Testis (tissue), 2 donors: ENCODE measurements at regions not wholly inside any gene's neighbourhood (a gene's known extent, or its start where the extent isn't known, plus 50 kb on each side); places are given as distances from the start of the nearest gene placed in this dataset.
A peak's percentile ranks its signal among the peaks of the same experiment; 100 is the strongest.

Source experiments
- DNase-seq: peaks from one replicate; pipeline ENCODE4 v3.0.0-alpha.2; 2019
- H3K27ac ChIP-seq, 2 donors: fragments of 200-600 bp; sonication (generic); one replicate each; pipeline ENCODE4 v1.5.1; 2019
- H3K27me3 ChIP-seq: fragments of 200-600 bp; sonication (generic); one replicate; pipeline ENCODE4 v1.5.1; 2019
- H3K36me3 ChIP-seq: fragments of 200-600 bp; sonication (generic); one replicate; pipeline ENCODE4 v1.5.1; 2017; ENCODE audit warnings: low read depth; ENCODE audit errors: missing control alignments
- H3K4me1 ChIP-seq: fragments of 200-600 bp; sonication (generic); one replicate; pipeline ENCODE4 v1.5.1; 2019
- H3K4me3 ChIP-seq, 2 donors: fragments of 200-600 bp; sonication (generic); one replicate each; pipeline ENCODE4 v1.5.1; 2017 to 2019
- H3K9me3 ChIP-seq: fragments of 200-600 bp; sonication (generic); one replicate; pipeline ENCODE4 v1.5.1; 2017
- POLR2A ChIP-seq: fragments of 450-650 bp; IDR thresholded peaks from one replicate; pipeline ENCODE4 v1.6.1; 2017; ENCODE audit warnings: antibody characterized with exemption, mild to moderate bottlenecking, moderate library complexity
- WGBS, 2 donors: methylation state at CpG; one replicate each; pipeline ENCODE4 v1.1.5; 2018; 5-methylcytosine and 5-hydroxymethylcytosine counted together
- intact Hi-C: fragments of 100-400 bp; cut with DNase I; formaldehyde crosslinking; loops from one replicate; pipeline ENCODE4 v1.15.1; 2023; ENCODE audit warnings: low total_unique reads
- TF ChIP-seq, protein P1 (sequence below), 3 experiments: fragments of 450-650 bp in 2 of 3; fragments of 200-600 bp in 1 of 3; sonication (generic) in 1 of 3; IDR thresholded peaks; one replicate each; pipeline ENCODE4 v1.5.1; 2016 to 2019; ENCODE audit warnings: antibody characterized with exemption in 3 of 3, mild to moderate bottlenecking in 2 of 3, moderate library complexity in 1 of 3

DNA sequence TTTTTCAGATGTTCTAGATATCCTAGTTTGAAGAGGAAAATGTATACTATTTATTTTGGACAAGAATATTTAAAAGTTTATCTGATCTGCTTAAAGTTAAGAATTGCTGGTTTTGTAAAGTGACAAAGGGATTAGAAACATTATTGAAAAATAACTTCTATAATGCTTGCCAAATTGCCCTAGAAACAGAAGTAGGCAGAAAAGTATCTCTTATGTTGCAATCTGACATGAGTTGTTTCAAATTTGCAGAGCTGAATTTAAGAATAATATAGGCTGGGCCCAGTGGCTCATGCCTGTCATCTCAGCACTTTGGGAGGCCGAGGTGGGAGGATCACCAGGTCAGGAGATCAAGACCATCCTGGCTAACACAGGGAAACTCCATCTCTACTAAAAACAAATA lies 777.1 kb downstream of the LIG4 start:
- Histone ChIP-seq H3K36me3 (no peaks in the 10 kb centered on the region), H3K9me3 (no peaks in the 10 kb centered on the region), H3K27me3 (no peaks in the 10 kb centered on the region), H3K27ac (no peak overlapping the region), H3K4me3 (no peak overlapping the region), H3K4me1 (no peaks in the 10 kb centered on the region)
- DNase-seq, result peak; percentile 56
- intact Hi-C loops, result no loop called here
- TF ChIP-seq, protein P1, sequence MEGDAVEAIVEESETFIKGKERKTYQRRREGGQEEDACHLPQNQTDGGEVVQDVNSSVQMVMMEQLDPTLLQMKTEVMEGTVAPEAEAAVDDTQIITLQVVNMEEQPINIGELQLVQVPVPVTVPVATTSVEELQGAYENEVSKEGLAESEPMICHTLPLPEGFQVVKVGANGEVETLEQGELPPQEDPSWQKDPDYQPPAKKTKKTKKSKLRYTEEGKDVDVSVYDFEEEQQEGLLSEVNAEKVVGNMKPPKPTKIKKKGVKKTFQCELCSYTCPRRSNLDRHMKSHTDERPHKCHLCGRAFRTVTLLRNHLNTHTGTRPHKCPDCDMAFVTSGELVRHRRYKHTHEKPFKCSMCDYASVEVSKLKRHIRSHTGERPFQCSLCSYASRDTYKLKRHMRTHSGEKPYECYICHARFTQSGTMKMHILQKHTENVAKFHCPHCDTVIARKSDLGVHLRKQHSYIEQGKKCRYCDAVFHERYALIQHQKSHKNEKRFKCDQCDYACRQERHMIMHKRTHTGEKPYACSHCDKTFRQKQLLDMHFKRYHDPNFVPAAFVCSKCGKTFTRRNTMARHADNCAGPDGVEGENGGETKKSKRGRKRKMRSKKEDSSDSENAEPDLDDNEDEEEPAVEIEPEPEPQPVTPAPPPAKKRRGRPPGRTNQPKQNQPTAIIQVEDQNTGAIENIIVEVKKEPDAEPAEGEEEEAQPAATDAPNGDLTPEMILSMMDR (IDR thresholded peaks at IDR 0.05), result no peak
- no peak for TF ChIP-seq POLR2A
- 59 to 70% methylated on average over 1 of the region's 1 CpG for WGBS, 2 donors

DNA sequence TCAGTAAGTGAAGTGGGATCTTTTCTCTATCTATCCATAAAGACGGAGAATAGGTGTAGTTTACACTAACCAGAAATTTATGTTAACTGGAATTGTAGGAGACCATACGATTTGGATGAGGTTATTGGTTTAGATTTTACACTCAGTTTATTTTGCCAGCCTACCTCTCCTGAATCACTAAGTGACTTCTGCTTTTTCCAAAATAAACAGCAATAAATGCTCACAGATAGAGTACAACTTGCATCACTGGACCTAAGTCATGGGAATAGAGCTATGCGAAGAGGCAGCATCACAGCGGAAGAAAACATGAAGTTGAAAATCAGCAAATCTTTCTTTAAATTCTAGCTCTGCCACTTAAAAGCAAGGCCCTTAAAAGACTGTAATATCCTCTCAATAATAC lies 781.0 kb downstream of the LIG4 start:
- intact Hi-C loops, result no loop called here
- Histone ChIP-seq H3K4me3 (no peak overlapping the region), H3K9me3 (no peaks in the 10 kb centered on the region), H3K36me3 (no peaks in the 10 kb centered on the region), H3K27ac (no peak overlapping the region), H3K4me1 (no peaks in the 10 kb centered on the region), H3K27me3 (no peaks in the 10 kb centered on the region)
- TF ChIP-seq, protein P1 (IDR thresholded peaks at IDR 0.05), result no peak
- no peak for TF ChIP-seq POLR2A
- DNase-seq, result no peak
- WGBS, 2 donors, result 92 to 94% methylated on average over 4 of the region's 4 CpGs

DNA sequence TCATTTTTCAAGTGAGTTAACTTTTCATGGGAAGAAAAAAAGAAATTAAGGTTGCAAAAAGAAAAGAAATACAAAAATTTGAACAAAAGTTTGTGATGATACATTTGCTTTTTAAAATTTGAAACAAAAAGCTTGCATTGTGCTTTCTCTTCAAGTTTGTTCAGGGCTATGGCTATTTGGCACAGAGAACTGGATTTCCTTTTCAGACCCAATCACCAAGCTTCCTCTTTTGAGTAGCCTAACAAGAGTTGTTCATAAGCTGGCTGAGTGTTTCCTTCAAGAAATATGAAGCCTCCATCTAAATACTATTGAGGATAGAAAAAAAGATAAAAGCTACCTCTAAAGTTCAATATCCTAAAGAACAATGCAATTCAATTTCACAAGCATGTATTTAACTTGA lies 787.8 kb downstream of the LIG4 start:
- Histone ChIP-seq H3K4me1 (no peaks in the 10 kb centered on the region), H3K4me3 (no peak overlapping the region), H3K27ac (no peak overlapping the region), H3K27me3 (no peaks in the 10 kb centered on the region), H3K36me3 (no peaks in the 10 kb centered on the region), H3K9me3 (no peaks in the 10 kb centered on the region)
- intact Hi-C loops, result no loop called here
- DNase-seq, result no peak
- TF ChIP-seq, protein P1 (IDR thresholded peaks at IDR 0.05), result no peak
- no peak for TF ChIP-seq POLR2A

DNA sequence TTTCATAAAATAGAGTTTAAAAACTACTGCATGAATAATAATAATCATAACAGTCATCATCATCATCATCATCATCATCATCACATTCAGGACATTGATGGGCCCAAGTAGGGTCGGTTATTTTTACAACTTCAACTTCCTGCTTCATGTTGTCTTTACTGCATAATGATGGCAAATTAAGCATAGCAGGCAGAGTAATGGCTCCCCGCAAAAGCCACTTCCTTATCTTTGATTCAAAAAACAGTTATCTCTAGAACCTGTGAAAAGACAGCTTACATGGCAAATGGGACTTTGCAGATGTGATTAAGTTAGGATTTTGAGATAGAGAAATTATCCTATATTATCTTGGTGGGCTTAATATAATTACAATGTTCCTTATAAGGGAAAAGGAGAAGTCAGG lies 792.9 kb downstream of the LIG4 start:
- no peak overlapping the region for H3K27ac ChIP-seq
- DNase-seq, result no peak
- 81 to 87% methylated on average over 2 of the region's 2 CpGs for WGBS, 2 donors
- no peak overlapping the region for H3K4me3 ChIP-seq
- TF ChIP-seq, protein P1 (IDR thresholded peaks at IDR 0.05), result no peak
- TF ChIP-seq POLR2A, result no peak
- no peaks in the 10 kb centered on the region for H3K4me1 ChIP-seq
- H3K36me3 ChIP-seq, result no peaks in the 10 kb centered on the region
- no peaks in the 10 kb centered on the region for H3K9me3 ChIP-seq
- intact Hi-C loops, result no loop called here
- H3K27me3 ChIP-seq, result no peaks in the 10 kb centered on the region

DNA sequence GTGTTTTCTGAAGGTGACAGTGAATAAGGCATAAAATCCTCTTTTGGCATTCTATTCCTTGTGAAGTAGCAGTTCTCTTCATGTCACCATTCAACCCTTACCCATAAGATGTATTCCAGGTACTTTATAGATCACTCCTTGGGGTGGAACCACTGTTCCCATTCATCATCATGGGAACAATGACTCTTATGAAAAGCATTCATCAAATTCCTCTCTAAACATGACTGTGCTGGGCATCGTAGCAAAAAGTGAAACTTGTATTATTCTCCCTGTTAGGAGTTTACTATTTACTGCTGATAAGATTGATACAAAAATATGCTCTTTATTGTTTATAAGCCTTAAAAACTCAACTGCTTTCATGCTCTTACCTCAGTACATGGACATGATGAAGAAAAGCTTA lies 793.4 kb downstream of the LIG4 start:
- H3K27me3 ChIP-seq, result no peaks in the 10 kb centered on the region
- H3K9me3 ChIP-seq, result no peaks in the 10 kb centered on the region
- H3K36me3 ChIP-seq, result no peaks in the 10 kb centered on the region
- no peak overlapping the region for H3K27ac ChIP-seq
- intact Hi-C loops, result no loop called here
- WGBS, 2 donors, result 64 to 70% methylated on average over 1 of the region's 1 CpG
- H3K4me1 ChIP-seq, result no peaks in the 10 kb centered on the region
- no peak for TF ChIP-seq POLR2A
- TF ChIP-seq, protein P1 (IDR thresholded peaks at IDR 0.05), result no peak
- H3K4me3 ChIP-seq, result no peak overlapping the region
- DNase-seq, result no peak
